HL-60 (cell line): ENCODE measurements at regions not wholly inside any gene's neighbourhood (a gene's known extent, or its start where the extent isn't known, plus 50 kb on each side); places are given as distances from the start of the nearest gene placed in this dataset.

Experiments used
- POLR2AphosphoS5 ChIP-seq: IDR thresholded peaks from 2 replicates; pipeline ENCODE4 v1.6.1; 2012; ENCODE audit warnings: low read depth
- TF ChIP-seq, protein P1 (sequence below): IDR thresholded peaks from one replicate; pipeline ENCODE4 v1.5.1; 2011; ENCODE audit warnings: low read length, control low read depth, inconsistent platforms; ENCODE audit not compliant: insufficient read depth
- TF ChIP-seq, protein P2 (sequence below): IDR thresholded peaks from 2 replicates; pipeline ENCODE4 v1.6.1; 2012; ENCODE audit warnings: low read depth; ENCODE audit not compliant: insufficient replicate concordance

DNA sequence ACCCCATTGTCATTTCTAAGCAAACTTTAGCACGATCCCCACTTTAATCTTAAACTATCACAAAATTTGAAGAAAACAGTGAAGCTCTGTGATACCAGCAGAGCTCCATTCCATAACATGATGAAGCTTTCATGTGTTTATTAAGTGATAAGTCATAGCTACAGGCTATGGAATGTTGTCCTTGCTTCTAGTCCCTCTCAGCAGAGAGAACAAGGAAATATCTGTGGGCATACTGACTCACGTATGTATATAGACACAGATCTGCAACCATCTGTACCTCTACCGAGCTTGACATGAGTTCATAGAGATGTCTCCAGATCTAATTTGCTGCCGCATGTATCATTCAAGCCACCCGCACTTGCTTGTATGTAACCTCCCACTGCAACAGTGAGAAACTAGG lies 588.9 kb downstream of the ETS1 start:
- TF ChIP-seq, protein P1, sequence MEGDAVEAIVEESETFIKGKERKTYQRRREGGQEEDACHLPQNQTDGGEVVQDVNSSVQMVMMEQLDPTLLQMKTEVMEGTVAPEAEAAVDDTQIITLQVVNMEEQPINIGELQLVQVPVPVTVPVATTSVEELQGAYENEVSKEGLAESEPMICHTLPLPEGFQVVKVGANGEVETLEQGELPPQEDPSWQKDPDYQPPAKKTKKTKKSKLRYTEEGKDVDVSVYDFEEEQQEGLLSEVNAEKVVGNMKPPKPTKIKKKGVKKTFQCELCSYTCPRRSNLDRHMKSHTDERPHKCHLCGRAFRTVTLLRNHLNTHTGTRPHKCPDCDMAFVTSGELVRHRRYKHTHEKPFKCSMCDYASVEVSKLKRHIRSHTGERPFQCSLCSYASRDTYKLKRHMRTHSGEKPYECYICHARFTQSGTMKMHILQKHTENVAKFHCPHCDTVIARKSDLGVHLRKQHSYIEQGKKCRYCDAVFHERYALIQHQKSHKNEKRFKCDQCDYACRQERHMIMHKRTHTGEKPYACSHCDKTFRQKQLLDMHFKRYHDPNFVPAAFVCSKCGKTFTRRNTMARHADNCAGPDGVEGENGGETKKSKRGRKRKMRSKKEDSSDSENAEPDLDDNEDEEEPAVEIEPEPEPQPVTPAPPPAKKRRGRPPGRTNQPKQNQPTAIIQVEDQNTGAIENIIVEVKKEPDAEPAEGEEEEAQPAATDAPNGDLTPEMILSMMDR: no peak
- TF ChIP-seq POLR2AphosphoS5: no peak
- TF ChIP-seq, protein P2, sequence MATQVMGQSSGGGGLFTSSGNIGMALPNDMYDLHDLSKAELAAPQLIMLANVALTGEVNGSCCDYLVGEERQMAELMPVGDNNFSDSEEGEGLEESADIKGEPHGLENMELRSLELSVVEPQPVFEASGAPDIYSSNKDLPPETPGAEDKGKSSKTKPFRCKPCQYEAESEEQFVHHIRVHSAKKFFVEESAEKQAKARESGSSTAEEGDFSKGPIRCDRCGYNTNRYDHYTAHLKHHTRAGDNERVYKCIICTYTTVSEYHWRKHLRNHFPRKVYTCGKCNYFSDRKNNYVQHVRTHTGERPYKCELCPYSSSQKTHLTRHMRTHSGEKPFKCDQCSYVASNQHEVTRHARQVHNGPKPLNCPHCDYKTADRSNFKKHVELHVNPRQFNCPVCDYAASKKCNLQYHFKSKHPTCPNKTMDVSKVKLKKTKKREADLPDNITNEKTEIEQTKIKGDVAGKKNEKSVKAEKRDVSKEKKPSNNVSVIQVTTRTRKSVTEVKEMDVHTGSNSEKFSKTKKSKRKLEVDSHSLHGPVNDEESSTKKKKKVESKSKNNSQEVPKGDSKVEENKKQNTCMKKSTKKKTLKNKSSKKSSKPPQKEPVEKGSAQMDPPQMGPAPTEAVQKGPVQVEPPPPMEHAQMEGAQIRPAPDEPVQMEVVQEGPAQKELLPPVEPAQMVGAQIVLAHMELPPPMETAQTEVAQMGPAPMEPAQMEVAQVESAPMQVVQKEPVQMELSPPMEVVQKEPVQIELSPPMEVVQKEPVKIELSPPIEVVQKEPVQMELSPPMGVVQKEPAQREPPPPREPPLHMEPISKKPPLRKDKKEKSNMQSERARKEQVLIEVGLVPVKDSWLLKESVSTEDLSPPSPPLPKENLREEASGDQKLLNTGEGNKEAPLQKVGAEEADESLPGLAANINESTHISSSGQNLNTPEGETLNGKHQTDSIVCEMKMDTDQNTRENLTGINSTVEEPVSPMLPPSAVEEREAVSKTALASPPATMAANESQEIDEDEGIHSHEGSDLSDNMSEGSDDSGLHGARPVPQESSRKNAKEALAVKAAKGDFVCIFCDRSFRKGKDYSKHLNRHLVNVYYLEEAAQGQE: no peak
